Fibroblast of skin of right quadriceps (primary cell): ENCODE measurements at regions not wholly inside any gene's neighbourhood (a gene's known extent, or its start where the extent isn't known, plus 50 kb on each side); places are given as distances from the start of the nearest gene placed in this dataset.
"Not testable (repeated sequence)": the region's sequence is repeated elsewhere in the genome, so short reads cannot be mapped to it uniquely, and the experiment has no call there.

Experiments
- DNase-seq: peaks from one replicate; pipeline ENCODE4 v3.0.0-alpha.2; 2013

- DNase-seq = no peak
These were observed 211.5 kb upstream of the TAS2R1 start for GRCh38 chr5:9841516-9842170.

- DNase-seq = no peak
These were observed 208.8 kb upstream of the TAS2R1 start for GRCh38 chr5:9838916-9839315.

- no peak for DNase-seq
These were observed 205.0 kb upstream of the TAS2R1 start for GRCh38 chr5:9834871-9835770.

- no peak for DNase-seq
These were observed 203.7 kb upstream of the TAS2R1 start for GRCh38 chr5:9833871-9834270.

GRCh38 chr5:9832921-9833320 lies 202.8 kb upstream of the TAS2R1 start:
- no peak for DNase-seq

GRCh38 chr5:9831823-9832222 lies 201.7 kb upstream of the TAS2R1 start:
- no peak for DNase-seq

GRCh38 chr5:9830184-9830583 lies 200.0 kb upstream of the TAS2R1 start:
- no peak for DNase-seq

GRCh38 chr5:9829621-9830020 lies 199.5 kb upstream of the TAS2R1 start:
- no peak for DNase-seq

GRCh38 chr5:9820691-9821449 lies 190.7 kb upstream of the TAS2R1 start:
- peak; percentile 46 for DNase-seq

- DNase-seq = no peak
These were observed 188.2 kb upstream of the TAS2R1 start for GRCh38 chr5:9818340-9818845.

- DNase-seq = no peak
These were observed 187.7 kb upstream of the TAS2R1 start for GRCh38 chr5:9817819-9818218.

- no peak for DNase-seq
These were observed 184.9 kb upstream of the TAS2R1 start for GRCh38 chr5:9815051-9815450.

- no peak for DNase-seq
These were observed 183.2 kb upstream of the TAS2R1 start for GRCh38 chr5:9813305-9813704.

- not testable (repeated sequence) for DNase-seq
These were observed 177.2 kb upstream of the TAS2R1 start for GRCh38 chr5:9807366-9807765.

- DNase-seq = no peak
These were observed 171.8 kb upstream of the TAS2R1 start for GRCh38 chr5:9801908-9802307.

- no peak for DNase-seq
These were observed 169.5 kb upstream of the TAS2R1 start for GRCh38 chr5:9799606-9800005.

GRCh38 chr5:9790276-9790675 lies 160.1 kb upstream of the TAS2R1 start:
- peak; percentile 42 for DNase-seq

GRCh38 chr5:9789777-9790176 lies 159.6 kb upstream of the TAS2R1 start:
- DNase-seq = no peak

- DNase-seq = no peak
These were observed 157.9 kb upstream of the TAS2R1 start for GRCh38 chr5:9787861-9788600.

GRCh38 chr5:9786380-9787360 lies 156.5 kb upstream of the TAS2R1 start:
- no peak for DNase-seq

- DNase-seq = no peak
These were observed 155.6 kb upstream of the TAS2R1 start for GRCh38 chr5:9785751-9786150.
